HG03342 (cell line): ENCODE measurements at regions not wholly inside any gene's neighbourhood (a gene's known extent, or its start where the extent isn't known, plus 50 kb on each side); places are given as distances from the start of the nearest gene placed in this dataset.
"Not testable (repeated sequence)": the region's sequence is repeated elsewhere in the genome, so short reads cannot be mapped to it uniquely, and the experiment has no call there.

Experiments used
- ATAC-seq: cut with Tn5 transposase; IDR thresholded peaks from one replicate; pipeline ENCODE4 v1.9.1; 2021; ENCODE audit warnings: mild to moderate bottlenecking, moderate library complexity; ENCODE audit not compliant: unreplicated experiment

DNA sequence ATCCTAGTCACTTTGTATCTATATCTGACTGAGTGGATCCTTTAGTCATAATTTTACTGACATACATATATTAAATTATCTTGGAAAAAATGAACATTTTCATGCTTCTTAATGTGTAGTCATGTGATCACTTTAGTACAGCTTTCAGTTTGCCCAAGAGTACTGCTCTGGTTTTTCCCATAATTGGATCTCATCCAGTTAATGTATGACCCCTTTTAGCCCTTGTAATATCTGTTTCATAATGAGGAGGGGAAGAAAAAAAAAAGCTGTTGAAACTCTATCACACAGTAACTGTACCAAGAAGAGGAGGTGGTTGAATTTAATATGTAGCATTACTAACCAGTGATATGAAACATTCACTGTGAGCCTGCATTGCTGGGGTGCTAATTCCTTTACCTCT, 328.7 kb downstream of the PTPRC start:
- no peak for ATAC-seq

DNA sequence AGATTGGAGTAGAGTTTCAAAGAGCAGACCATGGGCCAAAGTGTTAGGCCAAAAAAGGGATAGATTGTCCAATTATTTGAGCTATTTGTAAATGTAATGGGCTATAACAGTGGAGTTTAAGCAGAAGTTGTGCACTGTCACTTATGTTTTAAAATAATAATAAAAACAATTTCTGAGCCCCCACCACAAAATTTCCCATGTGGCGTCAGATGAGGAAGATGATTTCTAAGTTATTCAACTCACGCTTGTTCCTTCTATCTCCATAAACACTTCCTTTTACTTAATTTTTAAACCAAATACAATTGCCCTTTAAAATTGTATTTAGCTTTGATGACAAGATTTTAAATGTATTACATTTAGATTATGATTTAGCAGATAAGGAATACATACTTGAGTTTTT, 330.0 kb downstream of the PTPRC start:
- ATAC-seq, result no peak

DNA sequence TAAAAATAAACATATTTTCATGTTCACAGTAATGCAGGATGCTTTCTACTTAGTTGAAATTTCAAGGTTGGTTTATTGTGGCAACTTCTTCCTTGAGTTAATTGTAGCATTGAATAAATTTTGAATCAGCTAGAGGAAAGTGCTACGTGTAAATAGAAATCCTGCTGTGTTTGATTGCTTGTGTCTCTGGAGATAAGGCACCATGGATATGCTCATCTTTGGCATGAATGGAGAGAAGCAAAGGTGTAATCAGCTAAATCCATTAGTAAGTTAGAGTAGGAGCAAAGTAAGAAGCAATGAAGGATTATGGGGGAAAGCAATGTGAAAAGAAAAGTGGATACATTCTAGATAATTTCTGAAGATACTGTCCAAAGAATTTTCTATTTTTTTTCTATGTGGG, 331.1 kb downstream of the PTPRC start:
- no peak for ATAC-seq

DNA sequence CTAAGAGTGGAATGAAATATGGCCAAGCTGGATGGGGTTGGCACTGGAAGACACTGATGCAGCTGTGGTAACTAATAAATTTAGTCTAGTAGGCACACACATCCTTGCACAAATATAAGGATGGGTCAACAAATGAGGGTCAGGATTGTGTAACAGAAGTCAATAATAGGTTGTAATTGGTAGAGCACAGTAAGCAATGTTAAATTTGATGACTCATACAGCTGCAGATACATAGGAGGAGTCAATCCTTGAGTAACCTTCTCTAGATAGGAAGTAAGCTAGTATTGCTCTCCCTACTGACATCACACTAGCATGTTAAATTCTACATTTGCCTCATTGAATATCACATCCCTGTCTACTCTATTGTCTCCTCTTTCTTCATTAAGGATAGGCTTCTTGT, 332.1 kb downstream of the PTPRC start:
- no peak for ATAC-seq

DNA sequence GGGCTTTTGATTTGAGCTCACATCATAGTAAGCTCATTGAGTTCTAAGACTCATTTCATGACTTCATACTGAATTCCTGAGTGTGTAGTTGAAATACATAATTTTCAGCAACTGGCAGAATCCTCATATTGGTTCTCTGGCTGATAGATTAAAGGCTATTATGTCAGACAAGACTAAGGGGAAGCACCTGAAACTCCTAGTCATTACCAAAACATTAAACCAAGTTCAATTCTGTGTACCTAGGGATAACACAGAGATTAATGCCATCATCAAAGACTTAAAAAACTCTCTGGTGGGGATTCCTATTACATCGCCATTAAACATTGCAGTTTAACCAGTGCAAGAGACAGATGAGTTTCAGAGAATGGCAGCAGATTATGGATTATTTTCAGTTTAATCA, 339.1 kb downstream of the PTPRC start:
- no peak for ATAC-seq

DNA sequence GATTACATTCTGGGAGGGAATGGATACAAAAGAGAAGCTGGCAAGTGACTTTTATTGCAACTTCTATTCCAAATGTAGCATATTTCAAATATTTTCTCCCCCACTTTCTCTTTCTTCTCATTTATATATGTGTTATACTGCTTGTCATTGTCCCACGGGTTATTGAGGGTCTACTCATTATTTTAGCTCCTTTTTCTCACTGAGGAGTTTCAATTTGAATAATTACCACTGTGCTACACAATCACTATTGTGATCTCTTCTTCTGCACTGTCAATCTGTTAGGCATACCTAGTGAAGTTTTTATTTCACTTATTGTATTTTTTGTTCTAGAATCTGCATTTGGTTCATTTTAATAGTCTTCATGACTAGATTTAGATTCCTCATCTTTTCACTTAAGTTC, 339.7 kb downstream of the PTPRC start:
- ATAC-seq, result no peak

DNA sequence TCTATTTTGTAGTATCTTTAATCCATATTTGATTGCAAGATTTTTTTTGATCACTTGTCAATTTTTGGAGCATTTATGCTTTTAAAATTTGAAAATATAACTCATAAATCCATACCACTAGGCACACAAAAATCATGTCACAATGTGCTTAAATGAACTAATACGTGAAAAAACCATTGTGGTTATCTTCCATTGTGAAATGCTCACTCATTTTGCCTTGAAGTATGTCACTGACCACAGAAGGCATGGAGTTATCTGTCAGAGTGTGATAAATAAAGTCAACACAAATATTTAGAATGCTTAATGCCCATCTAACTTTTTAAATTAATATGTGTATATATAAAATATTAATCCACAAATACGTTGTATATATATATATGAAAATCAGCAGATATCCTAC, 347.2 kb downstream of the PTPRC start:
- ATAC-seq, result no peak

DNA sequence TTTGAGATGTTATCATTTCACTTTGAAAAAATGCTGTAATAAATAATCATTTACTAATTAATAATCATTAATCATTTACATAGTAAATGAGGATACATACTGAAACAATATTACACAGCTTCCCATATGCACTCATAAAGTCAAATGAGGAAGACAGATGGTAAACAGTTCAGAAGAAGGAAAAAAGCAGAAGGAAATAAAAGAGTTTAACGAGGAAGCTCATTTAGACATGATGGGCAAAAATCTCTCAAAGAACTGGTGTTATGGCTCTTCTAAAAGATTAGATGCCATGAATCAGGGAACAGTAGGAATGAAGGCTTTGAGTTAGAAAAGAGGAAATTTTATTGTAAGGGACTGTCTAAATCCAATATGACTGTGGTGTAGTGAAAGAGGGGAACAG, 347.6 kb downstream of the PTPRC start:
- no peak for ATAC-seq

DNA sequence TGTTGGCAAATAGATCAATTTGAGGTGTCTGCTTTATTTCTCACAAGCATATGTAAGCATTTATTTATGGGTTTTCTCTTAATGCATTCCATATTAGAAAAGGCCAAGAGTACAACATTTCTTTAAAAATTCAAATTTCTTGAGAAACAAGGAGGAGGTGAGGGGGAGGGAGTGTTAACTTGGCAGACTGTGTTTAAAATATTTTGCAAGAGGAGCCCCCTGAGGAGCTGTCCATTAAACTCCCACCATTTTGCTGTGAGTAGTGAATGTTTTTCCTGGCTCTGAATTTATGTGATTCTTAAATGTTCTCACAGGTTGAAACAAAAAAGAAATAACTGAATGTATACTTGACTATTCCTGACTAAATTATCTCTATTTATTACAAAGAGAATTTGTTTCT, 363.8 kb downstream of the PTPRC start:
- no peak for ATAC-seq

DNA sequence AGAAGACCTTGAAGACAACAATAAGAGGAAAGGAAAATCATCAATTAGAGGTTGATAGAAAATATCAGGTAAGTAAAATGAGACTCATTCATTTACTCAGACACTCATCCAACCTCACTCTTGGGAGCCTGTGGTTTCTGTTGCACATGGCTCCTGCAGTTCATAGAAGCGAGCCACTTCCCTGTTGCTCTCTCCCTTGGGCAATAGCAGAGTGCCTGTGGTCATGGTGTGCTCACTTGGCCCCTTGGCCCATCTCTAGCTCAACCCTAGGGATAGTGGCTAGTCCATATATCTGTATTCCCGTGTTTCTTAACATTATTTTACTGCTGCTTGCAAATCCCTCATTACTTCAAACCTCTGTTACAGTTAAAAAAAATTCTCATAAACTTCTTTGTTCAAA, 368.6 kb downstream of the PTPRC start:
- ATAC-seq, result no peak

DNA sequence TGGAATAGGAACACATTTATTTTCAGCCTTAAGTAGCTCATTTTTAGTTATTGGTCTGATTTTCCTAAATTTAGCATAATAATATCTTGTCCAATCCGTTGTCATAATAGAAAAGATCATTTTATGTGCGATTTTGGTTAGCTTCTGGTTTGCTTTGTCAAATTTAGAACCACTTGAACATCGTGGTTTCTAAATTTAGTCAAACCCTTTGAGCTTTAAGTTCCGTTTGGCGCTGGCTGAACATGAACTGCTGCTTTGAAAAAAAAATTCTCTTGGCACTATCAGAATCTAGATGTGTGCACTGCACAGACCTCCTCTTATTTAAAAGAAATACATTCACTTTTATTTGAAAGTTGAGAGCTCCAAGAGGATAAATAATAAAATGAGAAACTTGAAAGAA, 370.6 kb downstream of the PTPRC start:
- ATAC-seq, result no peak

DNA sequence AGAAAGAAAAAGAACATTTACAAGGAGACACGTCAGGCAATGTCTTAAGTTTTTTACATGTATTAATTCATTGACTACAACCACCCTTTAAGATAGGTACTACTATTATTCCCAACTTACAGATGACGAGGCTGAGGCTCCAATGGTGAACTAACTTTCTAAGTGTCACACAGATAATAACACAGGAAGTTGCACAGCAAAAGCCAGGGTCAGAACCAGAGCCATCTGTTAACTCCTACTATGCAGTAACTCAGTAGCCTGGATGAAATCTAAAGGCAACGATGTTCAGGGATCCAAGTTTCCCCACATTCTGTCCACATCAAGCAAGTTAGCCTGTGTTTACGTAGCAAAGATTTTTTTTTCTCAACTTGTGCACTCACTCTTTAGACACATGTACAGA, 371.7 kb downstream of the PTPRC start:
- no peak for ATAC-seq

DNA sequence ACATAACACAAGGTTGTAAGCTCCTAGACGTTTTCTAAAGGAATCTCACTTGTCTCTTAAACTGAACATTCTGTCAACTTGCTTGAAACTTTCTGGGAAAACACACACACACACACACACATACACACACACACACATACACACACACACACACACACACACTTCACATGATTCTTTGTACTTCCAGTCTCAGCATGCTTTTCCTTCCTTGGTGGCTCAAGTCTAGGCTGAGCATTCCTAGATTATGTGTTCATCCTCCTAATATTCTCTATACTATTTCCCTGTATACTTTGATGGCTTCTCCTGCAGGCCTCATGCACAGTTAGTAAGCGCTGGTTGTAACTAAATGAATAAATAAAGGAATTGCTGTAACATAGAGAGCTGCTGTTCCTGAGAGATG, 372.1 kb downstream of the PTPRC start:
- no peak for ATAC-seq

DNA sequence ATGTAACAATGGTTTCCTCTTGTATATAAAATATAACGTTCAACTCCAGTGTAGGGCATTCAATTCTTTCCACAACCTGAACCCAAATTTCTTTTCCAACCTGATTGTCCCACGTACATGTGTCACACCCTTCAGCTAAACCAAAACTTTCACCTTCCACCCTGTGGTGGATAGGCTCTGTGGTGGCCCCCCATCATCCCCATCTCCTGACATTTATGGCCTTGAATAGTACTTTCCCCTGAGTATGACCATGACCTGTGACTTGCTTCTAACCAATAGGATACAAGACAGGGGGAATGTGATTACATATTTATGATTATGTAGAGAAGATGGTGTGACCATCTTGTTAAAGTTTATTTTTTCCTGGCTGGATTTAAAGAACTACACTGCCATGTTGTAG, 377.0 kb downstream of the PTPRC start:
- no peak for ATAC-seq

DNA sequence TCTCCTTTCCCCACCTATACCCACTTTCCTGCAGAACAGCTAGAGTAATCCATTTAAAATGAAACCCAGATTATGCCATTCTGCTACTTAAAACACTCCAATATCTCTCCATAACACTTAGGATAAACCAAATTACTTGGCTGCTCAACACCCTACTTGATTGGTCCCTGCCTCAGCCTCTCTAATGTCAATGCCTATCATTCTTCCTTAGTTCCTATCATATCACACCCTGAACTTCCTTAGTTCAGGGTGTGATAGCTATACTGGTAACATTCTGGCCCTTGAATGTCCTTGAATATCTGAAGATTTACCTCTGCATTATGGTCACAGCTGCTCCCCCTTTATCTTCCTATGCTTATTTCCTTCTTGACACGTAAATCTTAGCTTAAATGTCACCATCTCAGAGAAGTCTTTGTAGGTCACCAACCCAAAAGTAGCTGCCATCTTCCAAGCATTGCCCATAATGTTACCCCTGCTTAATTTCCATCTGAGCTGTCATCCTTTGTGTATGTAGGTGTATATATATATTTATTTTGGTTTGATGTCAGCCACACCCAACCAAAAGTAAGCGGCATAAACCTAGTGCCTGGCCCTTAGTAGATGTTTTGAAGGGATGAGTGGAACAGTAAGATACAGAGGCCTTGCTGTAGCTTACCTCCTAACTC, 379.8 kb downstream of the PTPRC start:
- no peak for ATAC-seq

DNA sequence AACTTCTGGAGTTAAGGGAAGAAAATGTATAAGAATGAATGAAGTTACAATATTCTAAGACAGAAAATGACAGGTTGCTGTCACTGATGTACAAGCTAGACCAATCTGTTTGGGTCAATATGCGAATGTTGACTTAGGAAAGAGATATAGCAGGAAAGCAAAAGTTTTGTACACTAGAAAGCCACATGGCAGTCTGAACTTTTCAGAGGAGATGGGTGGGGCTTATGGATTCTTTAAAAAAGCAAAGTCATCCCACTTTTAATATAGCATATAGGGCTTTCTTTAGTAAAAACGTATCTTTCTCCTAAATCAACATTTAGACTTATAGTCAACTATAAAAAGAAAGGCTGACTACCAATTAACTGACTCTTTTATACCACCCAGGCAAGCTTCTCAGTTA, 381.2 kb downstream of the PTPRC start:
- ATAC-seq, result no peak

DNA sequence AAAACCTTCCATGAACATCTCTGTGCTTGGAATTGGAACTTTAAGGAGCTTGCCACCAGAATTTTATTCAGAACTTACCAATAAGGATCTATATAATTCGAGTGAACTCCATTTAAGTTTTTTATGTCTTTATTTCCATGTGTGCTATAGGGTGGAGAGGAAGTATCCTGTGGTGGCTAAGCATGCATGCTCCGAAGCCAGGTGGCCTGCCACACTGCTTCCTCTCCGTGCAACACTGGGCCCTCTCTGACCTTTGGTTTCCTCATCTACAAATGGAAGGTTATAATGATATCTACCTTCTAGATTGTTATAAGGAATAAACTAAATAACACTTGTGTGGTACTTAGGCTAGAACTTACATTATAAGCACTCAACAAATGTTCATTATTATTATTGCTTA, 382.1 kb downstream of the PTPRC start:
- no peak for ATAC-seq

DNA sequence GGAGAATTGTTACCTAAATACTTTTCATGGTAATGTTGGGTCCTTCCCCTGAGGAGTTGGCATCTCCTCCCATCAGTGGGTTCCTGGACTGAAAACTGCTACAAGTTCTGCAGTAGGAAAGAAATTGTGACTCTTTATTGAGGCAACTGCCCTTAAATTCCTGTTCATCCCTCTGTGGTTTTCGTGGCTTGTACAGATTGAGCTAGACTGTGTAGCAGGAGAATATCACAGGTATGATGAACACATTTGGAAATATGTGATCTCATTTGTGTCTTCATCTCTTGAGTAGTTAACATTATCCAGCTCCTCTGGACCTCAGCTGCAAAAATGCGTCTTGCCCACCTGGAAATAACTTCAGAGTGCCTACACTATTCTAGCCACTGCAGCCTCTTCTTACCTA, 390.6 kb downstream of the PTPRC start:
- ATAC-seq, result no peak

DNA sequence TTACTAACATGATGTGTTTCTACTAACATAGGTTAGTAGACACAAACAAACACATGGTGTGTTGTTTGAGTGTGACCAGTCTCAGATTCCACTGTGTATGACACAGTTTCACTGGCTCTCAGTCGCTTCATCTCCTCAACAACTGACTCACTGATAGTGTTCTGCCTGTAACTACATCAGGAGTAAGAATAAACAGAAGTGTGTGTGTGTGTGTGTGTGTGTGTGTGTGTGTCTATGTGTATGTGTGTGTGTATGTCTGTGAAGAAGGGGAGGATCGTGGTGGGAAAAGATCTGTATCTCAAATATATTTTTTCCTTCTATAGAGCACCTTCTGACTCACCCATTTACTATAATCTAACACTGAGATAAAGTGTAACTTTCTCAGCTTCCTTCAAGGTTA, 391.0 kb downstream of the PTPRC start:
- ATAC-seq, result no peak

DNA sequence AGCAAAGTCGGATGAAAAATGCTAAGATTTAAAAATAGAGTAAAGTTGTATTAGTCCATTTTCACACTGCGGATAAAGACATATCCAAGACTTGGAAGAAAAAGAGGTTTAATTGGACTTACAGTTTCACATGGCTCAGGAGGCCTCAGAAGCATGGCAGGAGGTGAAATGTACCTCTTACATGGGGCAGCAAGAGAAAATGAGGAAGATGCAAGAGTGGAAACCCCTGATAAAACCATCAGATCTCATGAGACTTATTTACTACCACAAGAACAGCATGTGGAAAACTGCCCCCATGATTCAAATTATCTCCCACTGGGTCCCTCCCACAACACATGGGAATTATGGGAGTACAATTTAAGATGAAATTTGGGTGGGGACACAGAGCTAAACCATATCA, 391.7 kb downstream of the PTPRC start:
- ATAC-seq, result not testable (repeated sequence)

DNA sequence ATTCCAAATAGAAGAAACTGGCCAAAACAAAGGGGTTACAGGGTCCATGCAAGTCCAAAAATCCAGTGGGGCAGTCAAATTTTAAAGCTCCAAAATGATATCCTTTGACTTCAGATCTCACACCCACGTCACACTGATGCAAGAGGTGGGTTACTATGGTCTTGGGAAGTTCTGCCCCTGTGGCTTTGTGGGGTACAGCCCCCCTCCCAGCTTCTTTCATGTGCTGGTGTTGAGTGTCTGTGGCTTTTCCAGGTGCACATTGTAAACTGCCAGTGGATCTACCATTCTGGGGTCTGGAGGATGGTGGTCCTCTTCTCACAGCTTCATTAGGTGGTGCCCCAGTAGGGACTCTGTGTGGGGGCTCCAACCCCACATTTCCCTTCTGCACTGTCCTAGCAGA, 392.3 kb downstream of the PTPRC start:
- not testable (repeated sequence) for ATAC-seq

DNA sequence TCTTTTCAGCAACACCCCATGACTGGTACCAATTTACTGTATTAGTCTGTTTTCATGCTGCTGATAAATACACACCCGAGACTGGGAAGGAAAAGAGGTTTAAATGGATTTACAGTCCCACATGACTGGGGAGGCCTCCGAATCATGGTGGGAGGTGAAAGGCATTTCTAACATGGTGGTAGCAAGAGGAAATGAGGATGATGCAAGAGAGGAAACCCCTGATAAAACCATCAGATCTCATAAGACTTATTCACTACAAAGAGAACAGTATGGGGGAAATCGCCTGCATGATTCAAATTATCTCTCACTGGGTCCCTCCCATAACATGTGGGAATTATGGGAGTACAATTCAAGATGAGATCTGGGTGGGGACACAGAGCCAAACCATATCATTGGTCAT, 393.6 kb downstream of the PTPRC start:
- ATAC-seq, result not testable (repeated sequence)

DNA sequence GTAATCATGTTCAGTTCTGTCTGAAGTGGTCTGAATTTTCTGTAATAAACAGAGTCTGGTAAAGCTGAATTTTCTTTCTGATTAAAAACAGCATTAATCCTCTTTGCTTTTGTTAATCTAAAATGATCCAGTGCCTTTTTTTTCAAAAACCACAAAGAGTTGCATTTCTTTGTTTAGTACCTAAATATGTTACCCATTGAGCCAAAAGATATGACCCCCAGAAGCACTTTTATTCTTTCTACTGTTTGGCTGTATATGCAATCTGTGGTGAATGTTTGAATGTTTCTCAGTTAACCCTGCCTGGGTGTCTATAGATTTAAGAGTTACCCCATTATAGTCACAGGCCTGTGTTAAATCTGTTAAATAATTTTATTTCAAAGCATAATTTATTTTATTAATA, 394.8 kb downstream of the PTPRC start:
- ATAC-seq, result no peak

DNA sequence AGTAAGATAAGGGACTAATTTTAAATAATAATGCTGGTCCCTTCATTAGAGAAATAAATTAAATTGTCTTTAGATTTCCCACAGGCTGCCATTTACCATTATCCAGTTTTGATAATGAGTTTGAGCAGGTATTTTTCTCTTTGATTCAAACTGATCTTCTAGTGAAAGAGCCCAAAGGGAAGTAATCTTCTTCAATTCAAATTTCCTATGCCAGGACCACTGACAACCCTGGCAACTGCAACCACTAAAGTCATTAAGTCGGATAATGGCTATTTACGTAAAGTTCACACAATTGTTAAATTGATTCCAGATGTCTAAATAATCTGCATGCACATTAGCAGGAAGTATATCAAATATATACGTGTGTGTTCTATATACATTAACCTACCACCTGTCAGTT, 399.3 kb downstream of the PTPRC start:
- ATAC-seq, result no peak
